RWPE2 (cell line): ENCODE measurements at regions not wholly inside any gene's neighbourhood (a gene's known extent, or its start where the extent isn't known, plus 50 kb on each side); places are given as distances from the start of the nearest gene placed in this dataset.

Experiments used
- ATAC-seq: fragments of 200-7000 bp; cut with Tn5 transposase; 3 replicates; pipeline ENCODE4 v1.9.1; 2021; ENCODE audit warnings: low read depth
- DNase-seq: peaks from one replicate; pipeline ENCODE4 v3.0.0-alpha.2; 2020; ENCODE audit warnings: low spot score
- H3K27ac ChIP-seq: fragments of 450-650 bp; 2 replicates; pipeline ENCODE4 v1.5.1; 2017; ENCODE audit warnings: mild to moderate bottlenecking; ENCODE audit not compliant: poor library complexity, severe bottlenecking
- H3K27me3 ChIP-seq: fragments of 250-450 bp; sonication (Bioruptor Pico); 2 replicates; pipeline ENCODE4 v1.5.1; 2021; ENCODE audit warnings: mild to moderate bottlenecking, moderate library complexity; ENCODE audit not compliant: insufficient read depth, poor library complexity, severe bottlenecking
- H3K36me3 ChIP-seq: fragments of 250-450 bp; sonication (Bioruptor Pico); 2 replicates; pipeline ENCODE4 v1.5.1; 2020; ENCODE audit warnings: low read depth, mild to moderate bottlenecking, moderate library complexity
- H3K4me1 ChIP-seq: fragments of 250-450 bp; sonication (Bioruptor Pico); 2 replicates; pipeline ENCODE4 v1.5.1; 2021; ENCODE audit warnings: mild to moderate bottlenecking, moderate library complexity; ENCODE audit not compliant: insufficient read depth, poor library complexity, severe bottlenecking
- H3K4me3 ChIP-seq: fragments of 250-450 bp; sonication (Bioruptor Pico); 2 replicates; pipeline ENCODE4 v1.5.1; 2021; ENCODE audit warnings: mild to moderate bottlenecking, moderate library complexity; ENCODE audit not compliant: severe bottlenecking
- H3K9me3 ChIP-seq: fragments of 250-450 bp; sonication (Bioruptor Pico); 2 replicates; pipeline ENCODE4 v1.5.1; 2021; ENCODE audit warnings: mild to moderate bottlenecking, moderate library complexity; ENCODE audit not compliant: severe bottlenecking
- TF ChIP-seq, protein P1 (sequence below): fragments of 450-650 bp; IDR thresholded peaks from one replicate; pipeline ENCODE4 v1.5.1; 2017; ENCODE audit warnings: mild to moderate bottlenecking, moderate library complexity; ENCODE audit not compliant: poor library complexity, severe bottlenecking

DNA sequence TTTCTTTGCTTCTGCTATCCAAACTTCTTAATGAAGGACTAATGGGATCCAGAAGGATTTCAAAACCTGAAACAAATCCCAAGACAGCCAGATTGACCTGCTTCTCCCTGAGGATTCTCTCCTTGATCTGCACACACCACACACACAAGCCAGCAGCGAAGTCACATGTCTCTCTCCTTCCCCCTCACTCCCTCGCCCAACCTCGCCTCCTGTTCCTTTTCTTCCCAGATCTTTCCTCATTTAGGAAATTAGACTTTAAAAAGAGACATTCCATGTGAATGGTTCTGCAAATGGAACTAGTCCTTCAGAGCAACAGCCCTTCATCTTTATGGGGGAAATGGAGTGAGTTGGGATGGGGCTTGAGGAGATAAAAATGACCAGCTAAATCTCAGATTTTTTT is 639.1 kb upstream of the SETBP1 start:
- TF ChIP-seq, protein P1, sequence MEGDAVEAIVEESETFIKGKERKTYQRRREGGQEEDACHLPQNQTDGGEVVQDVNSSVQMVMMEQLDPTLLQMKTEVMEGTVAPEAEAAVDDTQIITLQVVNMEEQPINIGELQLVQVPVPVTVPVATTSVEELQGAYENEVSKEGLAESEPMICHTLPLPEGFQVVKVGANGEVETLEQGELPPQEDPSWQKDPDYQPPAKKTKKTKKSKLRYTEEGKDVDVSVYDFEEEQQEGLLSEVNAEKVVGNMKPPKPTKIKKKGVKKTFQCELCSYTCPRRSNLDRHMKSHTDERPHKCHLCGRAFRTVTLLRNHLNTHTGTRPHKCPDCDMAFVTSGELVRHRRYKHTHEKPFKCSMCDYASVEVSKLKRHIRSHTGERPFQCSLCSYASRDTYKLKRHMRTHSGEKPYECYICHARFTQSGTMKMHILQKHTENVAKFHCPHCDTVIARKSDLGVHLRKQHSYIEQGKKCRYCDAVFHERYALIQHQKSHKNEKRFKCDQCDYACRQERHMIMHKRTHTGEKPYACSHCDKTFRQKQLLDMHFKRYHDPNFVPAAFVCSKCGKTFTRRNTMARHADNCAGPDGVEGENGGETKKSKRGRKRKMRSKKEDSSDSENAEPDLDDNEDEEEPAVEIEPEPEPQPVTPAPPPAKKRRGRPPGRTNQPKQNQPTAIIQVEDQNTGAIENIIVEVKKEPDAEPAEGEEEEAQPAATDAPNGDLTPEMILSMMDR = no peak
- H3K27ac ChIP-seq = no peak overlapping the region
- no peak overlapping the region for H3K4me3 ChIP-seq
- peaks cover 33% of the 10 kb centered on the region for H3K27me3 ChIP-seq
- ATAC-seq (no peak), DNase-seq (no peak)
- no peaks in the 10 kb centered on the region for H3K9me3 ChIP-seq
- no peaks in the 10 kb centered on the region for H3K4me1 ChIP-seq
- no peaks in the 10 kb centered on the region for H3K36me3 ChIP-seq

DNA sequence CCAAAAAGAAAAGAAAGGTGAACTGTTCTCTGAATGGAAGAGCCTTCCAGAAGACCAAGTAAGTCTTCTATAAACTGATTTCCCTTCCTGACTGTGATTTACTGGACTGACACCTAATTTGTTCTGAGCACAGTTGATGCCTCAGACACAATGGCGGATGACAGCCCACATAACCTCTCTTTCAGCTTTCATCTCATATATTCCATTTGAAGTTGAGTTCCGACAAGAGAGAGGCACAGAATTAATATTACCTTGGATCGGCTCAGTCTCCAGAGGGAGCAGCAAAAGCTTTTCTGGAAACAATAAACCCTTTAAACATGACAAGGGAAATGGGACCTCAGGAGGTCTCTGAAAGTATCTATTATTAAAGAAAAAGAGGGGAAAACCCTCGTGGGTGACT is 638.7 kb upstream of the SETBP1 start:
- H3K27ac ChIP-seq = no peak overlapping the region
- H3K4me3 ChIP-seq = no peak overlapping the region
- H3K4me1 ChIP-seq = no peaks in the 10 kb centered on the region
- TF ChIP-seq, protein P1 = no peak
- no peaks in the 10 kb centered on the region for H3K9me3 ChIP-seq
- peaks cover 31% of the 10 kb centered on the region for H3K27me3 ChIP-seq
- ATAC-seq = no peak
- DNase-seq = no peak
- no peaks in the 10 kb centered on the region for H3K36me3 ChIP-seq

DNA sequence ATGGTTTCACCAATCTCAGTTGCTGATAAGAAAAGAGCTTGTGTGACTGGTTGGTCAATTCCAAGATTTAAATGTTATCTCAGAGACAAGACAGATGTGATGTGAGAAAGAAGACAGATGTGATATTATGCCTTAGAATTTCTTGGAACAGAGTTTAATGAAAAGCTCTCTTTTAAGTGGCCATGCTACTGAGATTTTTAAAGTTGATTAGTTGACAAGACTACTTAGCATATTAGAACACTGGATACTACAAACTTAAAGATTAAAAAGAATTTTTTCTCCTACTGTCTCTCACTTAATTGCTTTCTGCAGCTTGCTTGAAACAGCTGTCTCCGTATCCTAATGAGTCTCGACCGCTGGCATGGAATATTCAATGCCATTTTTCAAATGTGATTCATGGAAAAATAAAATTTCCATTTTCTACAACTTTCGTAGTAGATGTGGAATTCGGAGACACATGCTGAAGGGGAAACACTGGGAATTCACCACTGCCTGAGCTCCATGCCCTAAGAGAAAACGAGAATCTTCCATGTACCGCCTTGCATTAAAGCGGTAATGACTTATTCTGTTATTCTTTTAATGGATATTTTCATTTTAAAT is 634.2 kb upstream of the SETBP1 start:
- Histone ChIP-seq H3K4me1 (no peaks in the 10 kb centered on the region), H3K36me3 (no peaks in the 10 kb centered on the region), H3K4me3 (no peak overlapping the region), H3K9me3 (no peaks in the 10 kb centered on the region), H3K27me3 (peaks cover 11% of the 10 kb centered on the region), H3K27ac (no peak overlapping the region)
- ATAC-seq (no peak), DNase-seq (no peak)
- TF ChIP-seq, protein P1 = no peak

DNA sequence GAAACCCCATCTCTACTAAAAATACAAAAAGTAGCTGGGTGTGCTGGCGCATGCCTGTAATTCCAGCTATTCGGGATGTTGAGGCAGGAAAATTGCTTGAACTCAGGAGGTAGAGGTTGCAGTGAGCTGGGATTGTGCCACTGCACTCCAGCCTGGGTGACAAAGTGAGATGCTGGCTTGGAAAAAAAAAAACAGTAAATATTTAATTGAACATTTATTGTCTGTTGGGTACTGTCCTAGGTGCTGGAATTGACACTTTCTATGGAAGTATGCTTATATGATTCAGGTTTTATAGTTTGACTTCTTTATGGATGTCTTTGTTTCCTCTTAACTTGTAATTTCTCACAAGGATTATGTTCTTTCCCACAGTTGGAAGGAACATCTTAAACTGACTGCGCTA is 633.1 kb upstream of the SETBP1 start:
- DNase-seq (no peak), ATAC-seq (no peak)
- Histone ChIP-seq H3K4me1 (no peaks in the 10 kb centered on the region), H3K4me3 (no peak overlapping the region), H3K27ac (no peak overlapping the region), H3K36me3 (no peaks in the 10 kb centered on the region), H3K9me3 (no peaks in the 10 kb centered on the region), H3K27me3 (peaks cover 8% of the 10 kb centered on the region)
- TF ChIP-seq, protein P1 = no peak

DNA sequence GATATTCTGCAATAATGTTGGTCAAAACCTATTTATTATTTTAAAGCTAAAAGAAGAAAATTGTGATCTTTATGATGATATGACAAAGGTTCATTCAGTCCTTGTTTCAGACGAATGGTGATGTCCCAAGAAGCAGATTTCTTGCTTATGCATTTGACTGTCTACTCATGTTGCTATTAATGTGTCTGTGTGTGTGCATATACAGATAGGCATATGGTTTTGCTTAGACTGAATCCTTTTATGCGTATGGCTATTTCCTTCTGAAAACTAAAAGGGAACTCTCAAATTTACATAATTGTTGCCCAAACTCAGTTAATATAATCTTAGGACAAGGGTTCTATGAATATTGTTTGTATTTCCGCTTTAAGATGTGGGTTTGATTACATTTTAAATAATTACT is 632.3 kb upstream of the SETBP1 start:
- no peaks in the 10 kb centered on the region for H3K27me3 ChIP-seq
- no peak overlapping the region for H3K27ac ChIP-seq
- no peaks in the 10 kb centered on the region for H3K4me1 ChIP-seq
- TF ChIP-seq, protein P1 = no peak
- H3K36me3 ChIP-seq = no peaks in the 10 kb centered on the region
- no peaks in the 10 kb centered on the region for H3K9me3 ChIP-seq
- H3K4me3 ChIP-seq = no peak overlapping the region
- no peak for ATAC-seq
- no peak for DNase-seq
